Panc1 (cell line): ENCODE measurements at regions not wholly inside any gene's neighbourhood (a gene's known extent, or its start where the extent isn't known, plus 50 kb on each side); places are given as distances from the start of the nearest gene placed in this dataset.

ENCODE experiments used
- ATAC-seq: fragments of 200-7000 bp; cut with Tn5 transposase; 2 replicates; pipeline ENCODE4 v1.9.1; 2020; ENCODE audit warnings: mild to moderate bottlenecking, moderate library complexity
- BruUV-seq: library from RNA; stranded (reverse); fragments of 400-500 nt; replicated peaks from 2 replicates; lab custom pipeline; 2021; lab: Mats Ljungman, UMichigan
- CTCF ChIA-PET: fragments of 300-600 bp; sonication (Branson Sonifier 250); formaldehyde crosslinking; loops from one replicate; lab custom pipeline; 2022; ENCODE audit warnings: antibody characterized with exemption; lab: Charles Lee
- POLR2A ChIA-PET: fragments of 300-600 bp; sonication (Branson Sonifier 250); formaldehyde crosslinking; loops from one replicate; lab custom pipeline; 2022; ENCODE audit warnings: antibody characterized with exemption; lab: Charles Lee
- DNase-seq: peaks from one replicate; pipeline ENCODE4 v3.0.0-alpha.2; 2010; ENCODE audit warnings: low read depth, low spot score
- H3K27ac ChIP-seq: 2 replicates; pipeline ENCODE4 v1.5.1; 2011; ENCODE audit warnings: mild to moderate bottlenecking, low read length, inconsistent platforms
- H3K27me3 ChIP-seq: fragments of 200-500 bp; sonication (Bioruptor generic); 2 replicates; pipeline ENCODE4 v1.6.0; 2014; ENCODE audit warnings: low read length, inconsistent platforms; ENCODE audit not compliant: control insufficient read depth, insufficient read depth
- H3K36me3 ChIP-seq: fragments of 200-500 bp; sonication (Bioruptor generic); 2 replicates; pipeline ENCODE4 v1.5.1; 2014; ENCODE audit warnings: inconsistent platforms, mild to moderate bottlenecking, low read length, moderate library complexity; ENCODE audit not compliant: control insufficient read depth, insufficient read depth
- H3K4me1 ChIP-seq: 2 replicates; pipeline ENCODE4 v1.5.1; 2011; ENCODE audit warnings: inconsistent platforms, mild to moderate bottlenecking, low read length, moderate library complexity; ENCODE audit not compliant: control insufficient read depth, insufficient read depth
- H3K4me3 ChIP-seq, 2 experiments: 2 replicates each; pipeline ENCODE4 v1.5.1; 2011 to 2012; ENCODE audit warnings: low read depth in 2 of 2, low read length in 2 of 2, mild to moderate bottlenecking in 2 of 2, inconsistent platforms in 1 of 2, moderate library complexity in 1 of 2
- H3K9me3 ChIP-seq: fragments of 200-500 bp; sonication (Bioruptor generic); 2 replicates; pipeline ENCODE4 v1.5.1; 2014; ENCODE audit warnings: low read depth, mild to moderate bottlenecking, inconsistent platforms, low read length, moderate library complexity; ENCODE audit not compliant: control insufficient read depth, insufficient read depth
- CTCF ChIP-seq: fragments of 450-650 bp; IDR thresholded peaks from 2 replicates; pipeline ENCODE4 v1.5.1; 2017; ENCODE audit warnings: mild to moderate bottlenecking
- POLR2AphosphoS5 ChIP-seq: IDR thresholded peaks from 2 replicates; pipeline ENCODE4 v1.6.1; 2012; ENCODE audit warnings: mild to moderate bottlenecking, low read depth, low read length, moderate library complexity
- REST ChIP-seq, 2 experiments: IDR thresholded peaks; 2 replicates each; pipeline ENCODE4 v1.6.1; 2011 to 2012; ENCODE audit warnings: low read depth in 2 of 2, control low read depth in 1 of 2, low read length in 1 of 2, mild to moderate bottlenecking in 1 of 2, moderate library complexity in 1 of 2; ENCODE audit not compliant: insufficient read depth in 1 of 2
- SIN3A ChIP-seq: IDR thresholded peaks from 2 replicates; pipeline ENCODE4 v1.6.1; 2012; ENCODE audit warnings: low read depth, mild to moderate bottlenecking, low read length, moderate library complexity, borderline replicate concordance; ENCODE audit not compliant: insufficient read depth
- TCF7L2 ChIP-seq: IDR thresholded peaks from 2 replicates; pipeline ENCODE4 v1.6.1; 2011; ENCODE audit warnings: mild to moderate bottlenecking, low read depth, low read length, inconsistent platforms
- in situ Hi-C: cut with HindIII; loops from 2 replicates; pipeline ENCODE4 v1.10.0; 2016; ENCODE audit warnings: low sequenced_read_pairs, low pct_unique_long_range_greater_than_20kb
- intact Hi-C: fragments of 100-400 bp; cut with micrococcal nuclease; formaldehyde crosslinking; loops from one replicate; pipeline ENCODE4 v1.10.0; 2022; ENCODE audit not compliant: unreplicated experiment

- POLR2A ChIA-PET, result no interaction called here
- H3K4me1 ChIP-seq, result no peaks in the 10 kb centered on the region
- DNase-seq, result no peak
- H3K4me3 ChIP-seq, result no peak overlapping the region
- H3K27me3 ChIP-seq, result no peaks in the 10 kb centered on the region
- H3K27ac ChIP-seq, result no peak overlapping the region
- CTCF ChIA-PET, result no interaction called here
- intact Hi-C loops, result no loop called here
- H3K36me3 ChIP-seq, result no peaks in the 10 kb centered on the region
- in situ Hi-C loops, result no loop called here
- no peak for ATAC-seq
- no peaks in the 10 kb centered on the region for H3K9me3 ChIP-seq
- no peak for TF ChIP-seq SIN3A
- TF ChIP-seq REST (IDR thresholded peaks at IDR 0.05; ENCODE audit: insufficient read depth in 1 of 2, low read depth in 2 of 2, low read length in 1 of 2), result no peak
- no peak for TF ChIP-seq TCF7L2
- no peak for TF ChIP-seq POLR2AphosphoS5
- no TSS peak for BruUV-seq
These were observed 238.1 kb downstream of the ACTL7B start for GRCh38 chr9:108617676-108618075.

- in situ Hi-C loops, result no loop called here
- DNase-seq, result no peak
- BruUV-seq, result no TSS peak
- Histone ChIP-seq H3K27ac (no peak overlapping the region), H3K27me3 (no peaks in the 10 kb centered on the region), H3K4me3 (no peak overlapping the region), H3K36me3 (no peaks in the 10 kb centered on the region), H3K9me3 (no peaks in the 10 kb centered on the region), H3K4me1 (no peaks in the 10 kb centered on the region)
- ATAC-seq, result no peak
- CTCF ChIA-PET, result no interaction called here
- no peak for TF ChIP-seq CTCF
- no peak for TF ChIP-seq REST (IDR thresholded peaks at IDR 0.05; ENCODE audit: insufficient read depth in 1 of 2, low read depth in 2 of 2, low read length in 1 of 2)
- TF ChIP-seq TCF7L2, result no peak
- no peak for TF ChIP-seq POLR2AphosphoS5
- TF ChIP-seq SIN3A, result no peak
- POLR2A ChIA-PET, result no interaction called here
- intact Hi-C loops, result no loop called here
These were observed 240.6 kb downstream of the ACTL7B start for GRCh38 chr9:108615152-108615551.
